Right lobe of liver (tissue), 6 donors: ENCODE measurements at regions not wholly inside any gene's neighbourhood (a gene's known extent, or its start where the extent isn't known, plus 50 kb on each side); places are given as distances from the start of the nearest gene placed in this dataset.

ENCODE experiments used
- ATAC-seq, 4 donors: fragments of 200-7000 bp; cut with Tn5 transposase; one replicate each; pipeline ENCODE4 v1.9.1; 2020; ENCODE audit warnings: mild to moderate bottlenecking in 4 of 4, moderate library complexity in 4 of 4
- DNase-seq, 3 donors: peaks; one replicate each; pipeline ENCODE4 v3.0.0-alpha.2; 2020
- H3K27ac ChIP-seq, 3 donors: fragments of 200-600 bp; one replicate each; pipeline ENCODE4 v1.8.0; 2022
- H3K27me3 ChIP-seq, 2 donors: fragments of 200-600 bp; one replicate each; pipeline ENCODE4 v1.8.0; 2022
- H3K36me3 ChIP-seq, 4 donors: fragments of 200-600 bp; sonication (generic) in 1 of 4; one replicate each; pipeline versions ENCODE4 v1.5.1 to v1.8.0; 2017 to 2022; ENCODE audit warnings: control low read depth in 1 of 4
- H3K4me1 ChIP-seq, 4 donors: fragments of 200-600 bp; sonication (generic) in 1 of 4; one replicate each; pipeline versions ENCODE4 v1.5.1 to v1.8.0; 2017 to 2022; ENCODE audit warnings: control low read depth in 1 of 4
- H3K4me3 ChIP-seq, 3 donors: fragments of 200-600 bp; one replicate each; pipeline ENCODE4 v1.8.0; 2022
- H3K9me3 ChIP-seq, 4 donors: fragments of 200-600 bp; sonication (generic) in 1 of 4; one replicate each; pipeline versions ENCODE4 v1.5.1 to v1.8.0; 2017 to 2022; ENCODE audit warnings: control low read depth in 1 of 4
- POLR2A ChIP-seq: fragments of 450-650 bp; IDR thresholded peaks from one replicate; pipeline ENCODE4 v1.6.1; 2017; ENCODE audit warnings: antibody characterized with exemption, mild to moderate bottlenecking
- WGBS: methylation state at CpG from one replicate; pipeline ENCODE4 v1.1.6; 2018; ENCODE audit warnings: low coverage, low lambda C conversion rate; ENCODE audit not compliant: insufficient coverage; ENCODE audit errors: missing lambda C conversion rate; 5-methylcytosine and 5-hydroxymethylcytosine counted together
- intact Hi-C, 2 donors: fragments of 100-400 bp; cut with DNase I; formaldehyde crosslinking; loops; one replicate each; pipeline versions ENCODE4 v1.11.2 to v1.14.1; 2022
- TF ChIP-seq, protein P1 (sequence below), 4 donors: fragments of 200-600 bp in 3 of 4; fragments of 450-650 bp in 1 of 4; IDR thresholded peaks; one replicate each; pipeline versions ENCODE4 v1.5.1 to v1.8.0; 2016 to 2022; ENCODE audit warnings: antibody characterized with exemption in 4 of 4, mild to moderate bottlenecking in 2 of 4
- donor health status: DM: no; HTN: yes; CAD: no.
- donor health status: DM: no; HTN: no; CAD: no.
- donor health status: DM: no; HTN: no; CAD: no.
- donor health status: DM: no; HTN: yes; CAD: no.
- donor health status: DM: no; HTN: yes; CAD: no.

DNA sequence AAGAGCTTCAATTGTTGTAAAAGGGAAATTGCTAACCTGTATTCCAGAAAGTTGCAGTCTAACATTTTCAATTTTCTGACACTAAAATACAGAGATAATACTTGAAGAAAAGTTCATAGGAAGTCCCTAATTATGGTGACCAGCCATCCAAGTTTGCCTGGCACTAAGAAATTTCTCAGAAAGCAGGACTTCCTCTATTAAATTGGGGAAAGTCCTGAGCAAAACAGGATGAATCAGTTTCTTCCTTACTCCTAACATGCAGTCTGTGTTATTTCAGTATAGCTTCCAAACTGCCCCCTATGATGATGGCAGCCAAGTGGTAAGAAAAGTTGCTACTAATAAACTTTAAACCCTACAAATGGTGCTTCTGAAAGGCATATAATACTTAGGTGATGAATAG is 133.5 kb upstream of the SGO1 start:
- TF ChIP-seq POLR2A: no peak
- TF ChIP-seq, protein P1, sequence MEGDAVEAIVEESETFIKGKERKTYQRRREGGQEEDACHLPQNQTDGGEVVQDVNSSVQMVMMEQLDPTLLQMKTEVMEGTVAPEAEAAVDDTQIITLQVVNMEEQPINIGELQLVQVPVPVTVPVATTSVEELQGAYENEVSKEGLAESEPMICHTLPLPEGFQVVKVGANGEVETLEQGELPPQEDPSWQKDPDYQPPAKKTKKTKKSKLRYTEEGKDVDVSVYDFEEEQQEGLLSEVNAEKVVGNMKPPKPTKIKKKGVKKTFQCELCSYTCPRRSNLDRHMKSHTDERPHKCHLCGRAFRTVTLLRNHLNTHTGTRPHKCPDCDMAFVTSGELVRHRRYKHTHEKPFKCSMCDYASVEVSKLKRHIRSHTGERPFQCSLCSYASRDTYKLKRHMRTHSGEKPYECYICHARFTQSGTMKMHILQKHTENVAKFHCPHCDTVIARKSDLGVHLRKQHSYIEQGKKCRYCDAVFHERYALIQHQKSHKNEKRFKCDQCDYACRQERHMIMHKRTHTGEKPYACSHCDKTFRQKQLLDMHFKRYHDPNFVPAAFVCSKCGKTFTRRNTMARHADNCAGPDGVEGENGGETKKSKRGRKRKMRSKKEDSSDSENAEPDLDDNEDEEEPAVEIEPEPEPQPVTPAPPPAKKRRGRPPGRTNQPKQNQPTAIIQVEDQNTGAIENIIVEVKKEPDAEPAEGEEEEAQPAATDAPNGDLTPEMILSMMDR (IDR thresholded peaks at IDR 0.05): no peak
- Histone ChIP-seq H3K27me3 (no peaks in the 10 kb centered on the region), H3K4me3 (no peak overlapping the region), H3K4me1 (peaks cover 0 to 6% (median 0%) of the 10 kb centered on the region in 4 donors), H3K27ac (no peak overlapping the region), H3K9me3 (no peaks in the 10 kb centered on the region), H3K36me3 (no peaks in the 10 kb centered on the region)
- intact Hi-C loops: no loop called here
- DNase-seq: no peak
- ATAC-seq: no peak

DNA sequence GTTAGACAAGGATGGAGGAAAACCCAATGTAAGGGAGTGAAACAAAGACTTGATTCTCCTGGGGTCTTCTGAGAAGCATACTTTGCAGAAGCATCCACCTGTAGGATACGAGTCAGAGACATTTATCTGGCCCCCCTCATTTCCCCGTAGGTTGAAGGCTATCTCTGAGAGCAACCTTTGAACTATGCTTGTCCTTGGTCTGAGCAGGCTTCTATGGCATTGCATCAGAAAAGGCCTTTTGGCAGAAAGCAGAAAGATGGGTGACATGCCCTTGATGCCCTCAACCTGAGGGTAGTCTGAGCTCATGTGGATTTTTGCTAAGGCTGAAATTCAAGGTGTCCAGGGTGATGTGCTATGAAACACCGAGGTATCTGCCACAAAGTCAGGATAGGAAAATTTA is 131.6 kb upstream of the SGO1 start:
- Histone ChIP-seq H3K27me3 (no peaks in the 10 kb centered on the region), H3K4me1 (peaks cover 0 to 6% (median 0%) of the 10 kb centered on the region in 4 donors), H3K4me3 (no peak overlapping the region), H3K9me3 (no peaks in the 10 kb centered on the region), H3K27ac (no peak overlapping the region), H3K36me3 (no peaks in the 10 kb centered on the region)
- WGBS: 58% methylated on average over 3 of the region's 3 CpGs
- DNase-seq: no peak
- intact Hi-C loops: no loop called here
- TF ChIP-seq, protein P1 (IDR thresholded peaks at IDR 0.05): no peak
- TF ChIP-seq POLR2A: no peak
- peak in 2 of 4 donors; percentile 35 to 86 for ATAC-seq

DNA sequence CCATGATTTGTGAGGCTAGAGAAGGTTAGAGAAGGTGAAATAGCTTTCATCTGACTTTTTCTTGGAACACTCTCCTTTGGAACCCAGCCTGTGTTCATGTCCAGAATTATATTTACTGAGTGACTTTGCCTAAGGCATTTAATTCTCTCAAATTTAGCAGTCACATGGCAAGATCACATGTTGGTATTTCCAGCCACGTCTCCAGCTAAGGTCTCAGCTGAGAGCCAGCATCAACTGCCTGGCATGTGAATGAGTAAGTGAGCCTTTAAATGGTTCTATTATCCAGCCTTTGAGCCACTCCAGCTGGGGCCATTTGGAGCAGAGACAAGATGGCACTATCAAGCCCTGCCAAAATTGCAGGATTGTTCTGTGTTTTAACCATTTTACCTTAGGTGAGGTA is 130.2 kb upstream of the SGO1 start:
- DNase-seq (no peak), ATAC-seq (peak in 1 of 4 donors; percentile 56)
- Histone ChIP-seq H3K27ac (no peak overlapping the region), H3K9me3 (no peaks in the 10 kb centered on the region), H3K4me1 (peaks cover 0 to 6% (median 0%) of the 10 kb centered on the region in 4 donors), H3K27me3 (no peaks in the 10 kb centered on the region), H3K4me3 (no peak overlapping the region), H3K36me3 (no peaks in the 10 kb centered on the region)
- no peak for TF ChIP-seq POLR2A
- TF ChIP-seq, protein P1 (IDR thresholded peaks at IDR 0.05): no peak
- intact Hi-C loops: no loop called here
- 0% methylated on average over 1 of the region's 1 CpG for WGBS

DNA sequence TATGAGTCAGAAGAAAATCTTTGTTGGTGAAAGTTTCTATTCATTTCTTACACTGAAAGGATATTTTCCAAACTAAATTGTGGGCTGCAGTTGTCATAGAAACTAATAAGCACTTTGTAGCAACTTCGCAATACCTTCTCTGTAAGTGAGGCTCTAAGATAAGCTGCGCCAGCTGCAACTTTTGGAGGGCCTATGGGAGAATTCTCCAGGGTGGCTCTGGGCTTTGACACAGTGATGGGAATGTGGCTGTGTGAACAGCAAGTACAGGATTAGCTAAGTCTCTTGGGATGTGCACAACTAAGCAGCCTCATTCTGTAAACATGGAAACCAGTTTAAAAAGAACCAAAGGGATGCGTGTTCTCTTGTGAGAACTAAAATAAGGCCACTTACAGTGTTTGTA is 124.6 kb upstream of the SGO1 start:
- no peak for TF ChIP-seq POLR2A
- TF ChIP-seq, protein P1 (IDR thresholded peaks at IDR 0.05): no peak
- H3K36me3 ChIP-seq: no peaks in the 10 kb centered on the region
- DNase-seq: no peak
- H3K4me3 ChIP-seq: no peak overlapping the region
- 93% methylated on average over 2 of the region's 3 CpGs for WGBS
- H3K27me3 ChIP-seq: no peaks in the 10 kb centered on the region
- H3K9me3 ChIP-seq: no peaks in the 10 kb centered on the region
- intact Hi-C loops: no loop called here
- no peak overlapping the region for H3K27ac ChIP-seq
- no peak for ATAC-seq
- no peaks in the 10 kb centered on the region for H3K4me1 ChIP-seq

DNA sequence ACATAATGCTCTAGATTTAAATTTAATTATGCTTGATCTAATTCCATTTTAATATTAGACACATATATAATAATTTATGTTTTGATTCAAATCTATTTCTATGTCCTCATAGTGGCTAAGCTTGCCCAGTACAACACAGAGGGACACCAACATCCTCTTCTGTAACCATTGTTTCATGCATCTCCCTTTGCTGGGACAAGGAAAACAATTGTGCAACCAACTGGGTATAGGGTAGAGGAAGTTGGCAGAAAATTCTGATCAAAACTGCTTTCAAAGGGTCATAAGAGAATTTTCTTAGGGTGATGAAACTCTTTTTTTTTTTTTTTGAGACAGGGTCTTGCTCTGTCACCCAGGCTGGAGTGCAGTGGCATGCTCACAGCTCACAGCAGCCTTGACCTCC is 121.4 kb upstream of the SGO1 start:
- Histone ChIP-seq H3K27me3 (no peaks in the 10 kb centered on the region), H3K27ac (no peak overlapping the region), H3K36me3 (no peaks in the 10 kb centered on the region), H3K4me3 (no peak overlapping the region), H3K4me1 (no peaks in the 10 kb centered on the region), H3K9me3 (no peaks in the 10 kb centered on the region)
- intact Hi-C loops: no loop called here
- DNase-seq (no peak), ATAC-seq (peak in 2 of 4 donors; percentile 18 to 54)
- TF ChIP-seq POLR2A: no peak
- TF ChIP-seq, protein P1 (IDR thresholded peaks at IDR 0.05): no peak
